Dedifferentiated amniotic fluid mesenchymal stem cell (primary cell): ENCODE measurements at regions not wholly inside any gene's neighbourhood (a gene's known extent, or its start where the extent isn't known, plus 50 kb on each side); places are given as distances from the start of the nearest gene placed in this dataset.

ENCODE experiments used
- DNase-seq: peaks from one replicate; pipeline ENCODE4 v3.0.0-alpha.2; 2016; ENCODE audit errors: extremely low spot score

GRCh38 chr7:22962775-22963350 is 51.1 kb downstream of the HYCC1 start:
- peak; percentile 30 for DNase-seq

GRCh38 chr7:22958742-22959141 is 55.2 kb downstream of the HYCC1 start:
- no peak for DNase-seq

- no peak for DNase-seq
Measured at GRCh38 chr7:22954251-22954650, 59.7 kb downstream of the HYCC1 start.

- DNase-seq = no peak
Measured at GRCh38 chr7:22952306-22953015, 61.5 kb downstream of the HYCC1 start.

- DNase-seq = no peak
Measured at GRCh38 chr7:22949944-22950343, 64.0 kb downstream of the HYCC1 start.

GRCh38 chr7:22949221-22949620 is 64.7 kb downstream of the HYCC1 start:
- no peak for DNase-seq

GRCh38 chr7:22948770-22949169 is 65.2 kb downstream of the HYCC1 start:
- no peak for DNase-seq

GRCh38 chr7:22945584-22945983 is 68.3 kb downstream of the HYCC1 start:
- no peak for DNase-seq

- DNase-seq = no peak
Measured at GRCh38 chr7:22944510-22944909, 69.4 kb downstream of the HYCC1 start.

GRCh38 chr7:22944022-22944421 is 69.9 kb downstream of the HYCC1 start:
- no peak for DNase-seq

- no peak for DNase-seq
Measured at GRCh38 chr7:22942191-22942590, 71.7 kb downstream of the HYCC1 start.

- no peak for DNase-seq
Measured at GRCh38 chr7:22939842-22940241, 74.1 kb downstream of the HYCC1 start.

GRCh38 chr7:22937946-22938345 is 76.0 kb downstream of the HYCC1 start:
- DNase-seq = no peak

GRCh38 chr7:22936246-22936645 is 77.7 kb downstream of the HYCC1 start:
- DNase-seq = no peak

GRCh38 chr7:22935269-22935668 is 78.7 kb downstream of the HYCC1 start:
- no peak for DNase-seq

- DNase-seq = no peak
Measured at GRCh38 chr7:22934473-22935065, 79.4 kb downstream of the HYCC1 start.

GRCh38 chr7:22934023-22934422 is 79.9 kb downstream of the HYCC1 start:
- no peak for DNase-seq

GRCh38 chr7:22932896-22933295 is 81.0 kb downstream of the HYCC1 start:
- no peak for DNase-seq

- no peak for DNase-seq
Measured at GRCh38 chr7:22931011-22931410, 82.9 kb downstream of the HYCC1 start.

GRCh38 chr7:22922307-22922706 is 91.6 kb downstream of the HYCC1 start:
- DNase-seq = no peak

GRCh38 chr7:22921386-22922086 is 92.4 kb downstream of the HYCC1 start:
- no peak for DNase-seq

GRCh38 chr7:22920672-22921071 is 93.3 kb downstream of the HYCC1 start:
- no peak for DNase-seq

- DNase-seq = no peak
Measured at GRCh38 chr7:22913158-22913557, 90.5 kb upstream of the TOMM7 start.
